Neural progenitor cell (in vitro differentiated cells): ENCODE measurements at regions not wholly inside any gene's neighbourhood (a gene's known extent, or its start where the extent isn't known, plus 50 kb on each side); places are given as distances from the start of the nearest gene placed in this dataset.

Experiments used
- DNase-seq: peaks from one replicate; pipeline ENCODE4 v3.0.0-alpha.2; 2016; ENCODE audit warnings: low spot score
- H2AFZ ChIP-seq: fragments of 200-600 bp; sonication (generic); replicated peaks from 2 replicates; pipeline ENCODE4 v1.6.1; 2016; ENCODE audit warnings: antibody characterized with exemption
- H3F3A ChIP-seq: fragments of 200-600 bp; sonication (generic); 2 replicates; pipeline ENCODE4 v1.6.1; 2016; ENCODE audit warnings: antibody characterized with exemption, low read depth
- H3K27ac ChIP-seq: fragments of 200-600 bp; sonication (generic); 2 replicates; pipeline ENCODE4 v1.5.1; 2016; ENCODE audit warnings: mild to moderate bottlenecking
- H3K27me3 ChIP-seq: fragments of 200-600 bp; sonication (generic); 2 replicates; pipeline ENCODE4 v1.6.1; 2016; ENCODE audit warnings: mild to moderate bottlenecking, moderate library complexity
- H3K36me3 ChIP-seq: fragments of 200-600 bp; sonication (generic); 2 replicates; pipeline ENCODE4 v1.5.1; 2016
- H3K4me1 ChIP-seq: fragments of 200-600 bp; sonication (generic); 2 replicates; pipeline ENCODE4 v1.6.1; 2016; ENCODE audit warnings: mixed run types
- H3K4me2 ChIP-seq: fragments of 200-600 bp; sonication (generic); 2 replicates; pipeline ENCODE4 v1.6.1; 2016
- H3K4me3 ChIP-seq: fragments of 200-600 bp; sonication (generic); 2 replicates; pipeline ENCODE4 v1.5.1; 2016
- H3K79me2 ChIP-seq: fragments of 200-600 bp; sonication (generic); 2 replicates; pipeline ENCODE4 v1.6.1; 2016; ENCODE audit warnings: low read depth
- H3K9ac ChIP-seq: fragments of 200-600 bp; sonication (generic); 2 replicates; pipeline ENCODE4 v1.6.1; 2016
- H3K9me3 ChIP-seq: fragments of 200-600 bp; sonication (generic); 2 replicates; pipeline ENCODE4 v1.5.1; 2016; ENCODE audit warnings: low read depth
- H4K20me1 ChIP-seq: fragments of 200-600 bp; sonication (generic); 2 replicates; pipeline ENCODE4 v1.6.1; 2016; ENCODE audit warnings: low read depth
- H3K27ac Mint-ChIP-seq: 3 replicates; pipeline ENCODE4 v1.8.0; 2021; ENCODE audit warnings: mixed read lengths
- H3K27me3 Mint-ChIP-seq: 2 replicates; pipeline ENCODE4 v1.8.0; 2022; ENCODE audit warnings: low read depth, mild to moderate bottlenecking, inconsistent platforms, moderate library complexity, mixed read lengths; ENCODE audit not compliant: insufficient read depth
- H3K36me3 Mint-ChIP-seq: 3 replicates; pipeline ENCODE4 v1.8.0; 2021; ENCODE audit warnings: mixed read lengths
- H3K4me1 Mint-ChIP-seq: 3 replicates; pipeline ENCODE4 v1.8.0; 2021; ENCODE audit warnings: mixed read lengths
- H3K4me3 Mint-ChIP-seq: 3 replicates; pipeline ENCODE4 v1.8.0; 2021; ENCODE audit warnings: mild to moderate bottlenecking, moderate library complexity, mixed read lengths
- H3K9me3 Mint-ChIP-seq: 3 replicates; pipeline ENCODE4 v1.8.0; 2020; ENCODE audit warnings: mixed read lengths
- CTCF ChIP-seq: fragments of 200-600 bp; sonication (generic); IDR thresholded peaks from 2 replicates; pipeline ENCODE4 v1.5.1; 2017; ENCODE audit warnings: antibody characterized with exemption, mild to moderate bottlenecking
- EZH2 ChIP-seq: fragments of 200-600 bp; sonication (generic); IDR thresholded peaks from 2 replicates; pipeline ENCODE4 v1.6.1; 2017; ENCODE audit warnings: antibody characterized with exemption, mild to moderate bottlenecking, moderate library complexity
- EZH2phosphoT487 ChIP-seq: fragments of 200-600 bp; sonication (generic); IDR thresholded peaks from 2 replicates; pipeline ENCODE4 v1.6.1; 2017; ENCODE audit warnings: antibody characterized with exemption

DNA sequence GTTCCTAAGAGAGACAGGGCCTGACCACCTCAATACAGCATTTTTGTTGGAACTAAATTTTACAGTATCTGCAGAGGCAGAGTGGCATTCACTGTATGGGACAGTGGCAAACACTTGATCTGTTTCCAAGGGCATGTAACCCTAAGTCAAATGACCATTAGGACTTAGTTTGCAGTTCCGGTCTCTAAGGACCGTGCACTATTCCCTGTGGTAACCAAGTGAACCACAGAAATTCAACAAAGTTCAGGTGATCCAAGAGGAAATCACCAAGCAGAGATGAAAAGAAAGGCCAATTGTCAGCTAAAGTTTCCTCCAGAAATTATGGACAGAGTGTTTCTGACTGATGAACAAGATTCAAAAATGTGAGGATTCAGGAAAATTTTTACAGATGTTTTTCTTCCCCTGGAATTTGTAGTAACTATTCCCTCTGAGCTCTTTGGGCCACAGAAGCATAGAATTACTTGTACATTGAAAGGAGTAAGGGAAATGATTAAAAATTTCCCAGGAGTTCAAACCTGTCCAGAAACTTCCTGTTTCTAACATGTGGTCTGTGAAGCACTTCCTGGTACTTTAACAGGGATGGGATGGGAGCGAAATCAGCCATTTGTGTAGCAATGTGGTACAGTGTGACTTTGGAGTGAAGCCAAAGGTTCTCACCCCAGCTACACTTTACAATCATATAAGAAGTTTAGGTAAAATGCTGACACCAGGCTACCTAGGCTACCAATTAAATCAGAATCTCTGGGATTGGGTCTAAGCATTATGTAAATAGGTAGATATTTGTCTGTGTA lies 266.1 kb upstream of the MAP3K1 start:
- Histone ChIP-seq H3K4me2 (no peak overlapping the region), H3K27ac (no peak overlapping the region), H3K9ac (no peak overlapping the region), H3F3A (no peaks in the 10 kb centered on the region), H3K4me3 (no peak overlapping the region), H3K9me3 (no peaks in the 10 kb centered on the region), H3K36me3 (no peaks in the 10 kb centered on the region), H2AFZ (peak overlapping the region; percentile 24), H3K4me1 (peaks cover 4% of the 10 kb centered on the region), H3K79me2 (no peaks in the 10 kb centered on the region), H4K20me1 (no peaks in the 10 kb centered on the region), H3K27me3 (no peaks in the 10 kb centered on the region)
- Mint-ChIP-seq H3K4me3 (no peak overlapping the region), H3K27ac (no peak overlapping the region), H3K9me3 (no peaks in the 10 kb centered on the region), H3K27me3 (no peaks in the 10 kb centered on the region), H3K36me3 (no peaks in the 10 kb centered on the region), H3K4me1 (no peaks in the 10 kb centered on the region)
- TF ChIP-seq EZH2 (no peak), EZH2phosphoT487 (no peak), CTCF (no peak)
- no peak for DNase-seq

- H3K27me3 Mint-ChIP-seq: no peaks in the 10 kb centered on the region
- no peaks in the 10 kb centered on the region for H3K27me3 ChIP-seq
- H3K4me3 Mint-ChIP-seq: no peak overlapping the region
These were observed 270.3 kb upstream of the MAP3K1 start for GRCh38 chr5:56545016-56545415.

GRCh38 chr5:56543441-56544388 lies 271.6 kb upstream of the MAP3K1 start:
- Mint-ChIP-seq H3K27ac (no peak overlapping the region), H3K4me1 (no peaks in the 10 kb centered on the region), H3K36me3 (no peaks in the 10 kb centered on the region), H3K4me3 (no peak overlapping the region), H3K27me3 (no peaks in the 10 kb centered on the region), H3K9me3 (no peaks in the 10 kb centered on the region)
- no peaks in the 10 kb centered on the region for H3K79me2 ChIP-seq
- H3F3A ChIP-seq: no peaks in the 10 kb centered on the region
- no peak overlapping the region for H3K4me3 ChIP-seq
- no peaks in the 10 kb centered on the region for H3K27me3 ChIP-seq
- no peak overlapping the region for H2AFZ ChIP-seq
- H3K27ac ChIP-seq: no peak overlapping the region
- DNase-seq: no peak
- no peak overlapping the region for H3K9ac ChIP-seq
- TF ChIP-seq EZH2phosphoT487 (no peak), CTCF (no peak), EZH2 (no peak)
- H3K4me2 ChIP-seq: no peak overlapping the region
- H3K4me1 ChIP-seq: peaks cover 4% of the 10 kb centered on the region
- H4K20me1 ChIP-seq: no peaks in the 10 kb centered on the region
- no peaks in the 10 kb centered on the region for H3K9me3 ChIP-seq
- no peaks in the 10 kb centered on the region for H3K36me3 ChIP-seq

More at GRCh38 chr5:56545016-56545415, 270.3 kb upstream of the MAP3K1 start:
- H3K4me1 ChIP-seq: peaks cover 4% of the 10 kb centered on the region
- H3K9me3 ChIP-seq: no peaks in the 10 kb centered on the region
- H3K9me3 Mint-ChIP-seq: no peaks in the 10 kb centered on the region
- no peaks in the 10 kb centered on the region for H3K4me1 Mint-ChIP-seq
- no peak overlapping the region for H2AFZ ChIP-seq
- H4K20me1 ChIP-seq: no peaks in the 10 kb centered on the region
- H3K27ac Mint-ChIP-seq: no peak overlapping the region
- TF ChIP-seq CTCF (no peak), EZH2phosphoT487 (no peak), EZH2 (no peak)
- H3K79me2 ChIP-seq: no peaks in the 10 kb centered on the region
- no peak overlapping the region for H3K27ac ChIP-seq
- no peaks in the 10 kb centered on the region for H3K36me3 Mint-ChIP-seq
- H3K36me3 ChIP-seq: no peaks in the 10 kb centered on the region
- H3K4me3 ChIP-seq: no peak overlapping the region
- no peaks in the 10 kb centered on the region for H3F3A ChIP-seq
- H3K9ac ChIP-seq: no peak overlapping the region
- H3K4me2 ChIP-seq: no peak overlapping the region
- DNase-seq: no peak
